ENCODE measurements at regions not wholly inside any gene's neighbourhood (a gene's known extent, or its start where the extent isn't known, plus 50 kb on each side); places are given as distances from the start of the nearest gene placed in this dataset.

DNA sequence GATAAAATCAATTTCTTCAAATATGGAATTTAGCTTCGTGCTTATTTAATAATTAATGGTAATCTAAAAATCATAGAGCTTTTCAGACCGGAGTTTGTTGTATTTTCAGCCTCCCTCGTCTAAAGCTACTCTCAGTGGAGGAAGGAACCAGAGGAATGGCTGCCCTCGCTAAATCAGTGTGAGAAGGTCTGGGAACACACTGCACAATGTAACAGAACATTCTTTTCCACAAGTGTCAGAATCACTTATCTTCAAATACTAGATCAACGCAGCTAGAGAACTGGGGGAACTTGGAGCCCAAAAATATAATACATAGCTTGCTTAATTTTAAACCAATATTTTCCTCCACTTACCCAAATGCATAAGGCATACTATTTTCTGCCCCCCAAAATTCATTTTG, 148.5 kb downstream of the MTERF1 start:
- in situ Hi-C loops (cut with MboI): no loop called here
- Histone ChIP-seq H3K79me2 (ENCODE audit: control insufficient read depth, insufficient read depth, low read length) (no peaks in the 10 kb centered on the region), H3K4me1 (replicated peaks in 1 of 2; ENCODE audit: control insufficient read depth in 2 of 2, insufficient read depth in 2 of 2, low read length in 2 of 2) (no peaks in the 10 kb centered on the region), H3K4me3 (no peak overlapping the region), H3K9me1 (ENCODE audit: control insufficient read depth, insufficient read depth, low read length) (no peaks in the 10 kb centered on the region), H3K36me3 (ENCODE audit: control insufficient read depth, insufficient read depth, low read length) (no peaks in the 10 kb centered on the region), H2AFZ (ENCODE audit: low read depth, low read length) (no peak overlapping the region), H3K4me2 (ENCODE audit: insufficient read depth, low read length) (no peak overlapping the region), H3K9me3 (replicated peaks; ENCODE audit: control insufficient read depth, insufficient read depth, low read depth, low read length) (no peaks in the 10 kb centered on the region; the same call in 1 of the 2 replicates), H3K9ac (ENCODE audit: insufficient read depth in 1 of 2, low read depth in 2 of 2, low read length in 2 of 2) (no peak overlapping the region), H4K20me1 (replicated peaks; ENCODE audit: control insufficient read depth, insufficient read depth, low read length) (no peaks in the 10 kb centered on the region), H3K27ac (ENCODE audit: extremely low read depth, low read depth, low read length) (no peak overlapping the region), H3K27me3 (ENCODE audit: control insufficient read depth in 2 of 2, insufficient read depth in 2 of 2, low read length in 2 of 2) (no peaks in the 10 kb centered on the region)
- no peak for TF ChIP-seq ZNF444 (CRISPR knock-in tag; IDR thresholded peaks at IDR 0.05)
- TF ChIP-seq NR0B1 (IDR thresholded peaks at IDR 0.05; ENCODE audit: partially characterized antibody): no peak
- TF ChIP-seq GABPB2 (CRISPR knock-in tag; conservative IDR thresholded peaks at IDR 0.05): no peak
- no peak for TF ChIP-seq ZBTB49 (CRISPR knock-in tag; IDR thresholded peaks at IDR 0.05; ENCODE audit: borderline replicate concordance)
- TF ChIP-seq ZNF253 (CRISPR knock-in tag; conservative IDR thresholded peaks at IDR 0.05): no peak
- TF ChIP-seq, protein P1, sequence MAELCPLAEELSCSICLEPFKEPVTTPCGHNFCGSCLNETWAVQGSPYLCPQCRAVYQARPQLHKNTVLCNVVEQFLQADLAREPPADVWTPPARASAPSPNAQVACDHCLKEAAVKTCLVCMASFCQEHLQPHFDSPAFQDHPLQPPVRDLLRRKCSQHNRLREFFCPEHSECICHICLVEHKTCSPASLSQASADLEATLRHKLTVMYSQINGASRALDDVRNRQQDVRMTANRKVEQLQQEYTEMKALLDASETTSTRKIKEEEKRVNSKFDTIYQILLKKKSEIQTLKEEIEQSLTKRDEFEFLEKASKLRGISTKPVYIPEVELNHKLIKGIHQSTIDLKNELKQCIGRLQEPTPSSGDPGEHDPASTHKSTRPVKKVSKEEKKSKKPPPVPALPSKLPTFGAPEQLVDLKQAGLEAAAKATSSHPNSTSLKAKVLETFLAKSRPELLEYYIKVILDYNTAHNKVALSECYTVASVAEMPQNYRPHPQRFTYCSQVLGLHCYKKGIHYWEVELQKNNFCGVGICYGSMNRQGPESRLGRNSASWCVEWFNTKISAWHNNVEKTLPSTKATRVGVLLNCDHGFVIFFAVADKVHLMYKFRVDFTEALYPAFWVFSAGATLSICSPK (IDR thresholded peaks at IDR 0.05; ENCODE audit: borderline replicate concordance): no peak
- no peak for TF ChIP-seq BCOR (IDR thresholded peaks at IDR 0.05)
- TF ChIP-seq MEF2A (IDR thresholded peaks at IDR 0.05; ENCODE audit: control insufficient read depth, low read depth, low read length): no peak
- TF ChIP-seq XRCC3 (IDR thresholded peaks at IDR 0.05): no peak
- no peak for TF ChIP-seq C11orf30 (IDR thresholded peaks at IDR 0.05; ENCODE audit: low read depth)
- DNase-seq (ENCODE audit: extremely low read depth in 1 of 4, low spot score in 3 of 4) (no peak), FAIRE-seq (no peak), ATAC-seq (no peak)
- ChIA-PET POLR2A (no interaction called here), CTCF (ENCODE audit: low intra/inter-chr PET ratio) (no interaction called here)
- intact Hi-C loops (cut with micrococcal nuclease): no loop called here
- BruUV-seq (replicated peaks): no TSS peak
- WGBS (ENCODE audit: insufficient coverage, low coverage, missing lambda C conversion rate): 0% methylated on average over 5 of the region's 5 CpGs
